GM12892 (cell line): ENCODE measurements at regions not wholly inside any gene's neighbourhood (a gene's known extent, or its start where the extent isn't known, plus 50 kb on each side); places are given as distances from the start of the nearest gene placed in this dataset.

Experiments used
- POLR2A ChIP-seq: IDR thresholded peaks from 2 replicates; pipeline ENCODE4 v1.6.1; 2011; ENCODE audit warnings: low read depth, low read length, control low read depth
- POLR2AphosphoS5 ChIP-seq: IDR thresholded peaks from 2 replicates; pipeline ENCODE4 v1.6.1; 2011; ENCODE audit warnings: low read depth, low read length, control low read depth

- TF ChIP-seq POLR2AphosphoS5 (no peak), POLR2A (no peak)
Measured at GRCh38 chr3:152641198-152641597, 193.7 kb upstream of the P2RY1 start.
